NCI-H2196 treated with DMSO at 0.1 percent for 48 hours (cell line): ENCODE measurements at regions not wholly inside any gene's neighbourhood (a gene's known extent, or its start where the extent isn't known, plus 50 kb on each side); places are given as distances from the start of the nearest gene placed in this dataset.
A peak's percentile ranks its signal among the peaks of the same experiment; 100 is the strongest.

Experiments used
- DNase-seq: peaks from one replicate; lab custom pipeline; 2025; ENCODE audit not compliant: unreplicated experiment; lab: John Stamatoyannopoulos, UW

DNA sequence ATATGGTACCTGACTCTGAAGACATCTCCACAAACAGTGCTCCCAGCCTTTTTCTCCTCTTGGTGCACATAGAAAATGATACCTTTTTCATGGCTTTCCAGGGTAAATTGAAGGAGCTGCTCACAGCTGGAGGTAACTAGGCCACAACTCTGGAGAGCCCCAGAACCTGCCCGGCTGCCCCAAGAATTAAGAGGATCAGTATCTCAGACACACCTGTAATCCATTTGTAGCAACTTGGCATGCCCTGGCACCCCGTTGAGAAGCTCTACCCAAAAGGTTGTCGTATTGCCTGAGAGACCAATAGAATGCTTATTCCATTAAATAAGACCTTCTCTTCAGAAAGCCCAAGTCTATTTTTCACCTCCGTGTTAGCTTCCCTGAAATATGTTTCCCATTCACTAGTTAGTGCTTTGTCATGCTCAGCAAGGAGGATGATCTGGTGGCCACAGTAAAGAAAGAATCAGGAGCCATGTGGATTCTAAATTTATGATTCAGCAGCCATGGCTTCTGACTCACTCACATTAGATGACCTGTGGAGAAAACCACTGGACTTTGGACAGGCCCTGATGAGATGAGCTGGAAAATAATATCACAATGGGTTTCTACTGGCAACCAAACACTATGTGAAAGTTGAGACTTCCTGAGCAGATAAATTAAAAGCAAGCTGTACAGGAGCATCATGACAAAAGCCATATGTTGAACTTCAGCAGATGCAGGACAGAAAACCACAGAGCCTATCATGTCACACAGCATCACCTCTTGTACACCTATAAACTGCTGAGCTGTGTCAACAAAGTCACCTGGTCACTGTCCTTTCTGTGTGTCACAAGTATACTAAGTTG, 253.3 kb upstream of the OSR1 start:
- peak; percentile 11 for DNase-seq

GRCh38 chr2:19609266-19609665, 250.8 kb upstream of the OSR1 start:
- DNase-seq: no peak

DNA sequence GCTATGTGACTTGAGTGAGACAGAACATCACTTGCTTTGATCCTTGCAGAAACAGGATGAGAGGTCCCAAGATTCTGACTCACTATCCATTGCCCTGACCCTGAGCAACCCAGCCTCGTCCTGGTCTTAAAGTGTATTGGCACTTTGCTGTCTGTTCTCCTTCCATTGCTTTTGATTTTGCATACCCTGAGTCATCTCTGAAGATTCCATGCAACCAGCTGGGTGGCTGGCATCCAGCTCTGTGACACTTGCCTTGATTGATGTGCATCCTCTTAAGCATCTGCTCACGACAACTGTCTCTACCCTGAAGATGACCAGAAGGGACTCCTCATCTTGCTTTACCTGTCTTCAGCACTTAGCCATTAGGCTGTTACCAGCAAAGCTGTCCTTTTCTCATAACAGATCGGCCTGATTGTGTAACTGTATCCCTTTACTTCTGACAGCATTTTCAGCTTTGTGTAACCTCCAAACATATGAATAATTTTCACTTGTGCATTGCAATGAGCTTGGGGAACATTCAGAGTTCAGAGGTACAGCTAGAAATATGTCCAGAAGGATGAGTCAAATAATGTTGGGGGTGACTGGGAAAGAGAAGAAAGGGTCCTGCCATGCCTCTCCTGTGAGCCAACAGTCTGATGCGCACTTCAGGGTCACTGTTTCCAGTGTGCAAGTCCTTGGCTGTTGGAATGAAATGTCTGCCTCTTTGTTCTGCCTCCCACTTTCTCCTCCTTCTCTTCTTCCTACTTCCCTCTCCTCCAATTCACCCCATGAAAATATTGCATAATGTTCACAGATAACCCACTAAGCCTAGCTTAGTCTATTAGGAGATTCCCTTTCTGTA, 249.7 kb upstream of the OSR1 start:
- DNase-seq: no peak

- DNase-seq: no peak
These were observed 249.0 kb upstream of the OSR1 start for GRCh38 chr2:19607400-19607799.

GRCh38 chr2:19600982-19601381, 242.6 kb upstream of the OSR1 start:
- DNase-seq: no peak

DNA sequence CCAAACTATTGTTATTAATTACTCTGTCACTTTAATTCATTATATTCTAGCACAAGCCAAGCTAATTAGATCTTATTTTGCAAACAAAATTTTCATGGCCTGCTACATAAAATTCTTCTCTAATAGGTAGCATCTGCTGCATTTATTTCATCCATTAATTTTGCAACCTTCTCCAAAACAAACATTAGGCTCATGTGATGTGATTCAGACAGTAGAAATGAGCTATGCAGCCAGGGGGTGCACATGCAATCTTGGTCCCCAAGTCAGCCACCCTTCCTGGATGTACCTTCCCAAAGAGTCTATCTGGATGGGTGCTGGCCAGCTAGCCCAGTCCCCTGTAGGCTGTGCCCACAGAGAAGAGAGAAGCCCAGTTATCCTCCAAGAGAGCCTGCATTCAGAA, 242.1 kb upstream of the OSR1 start:
- no peak for DNase-seq

DNA sequence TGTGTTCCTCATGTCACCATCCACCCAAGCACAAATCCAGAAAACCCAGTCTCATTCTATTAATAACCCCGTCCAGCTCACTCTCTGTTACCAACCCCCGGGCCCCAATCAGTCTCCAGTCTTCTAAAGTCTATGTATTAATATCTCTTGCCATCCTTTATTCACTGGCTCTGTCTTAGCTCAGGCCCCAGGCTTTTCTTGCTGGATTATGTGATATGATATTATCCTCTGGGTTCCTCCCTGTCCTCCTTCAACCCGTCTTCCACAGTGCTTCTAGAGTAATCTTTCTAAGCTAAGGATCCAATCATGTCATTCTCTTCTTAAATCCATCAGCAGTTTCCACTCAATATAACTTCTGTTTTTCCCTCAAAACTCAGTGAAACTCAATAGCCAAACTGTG, 240.5 kb upstream of the OSR1 start:
- no peak for DNase-seq

GRCh38 chr2:19592197-19592596, 233.8 kb upstream of the OSR1 start:
- DNase-seq: no peak

DNA sequence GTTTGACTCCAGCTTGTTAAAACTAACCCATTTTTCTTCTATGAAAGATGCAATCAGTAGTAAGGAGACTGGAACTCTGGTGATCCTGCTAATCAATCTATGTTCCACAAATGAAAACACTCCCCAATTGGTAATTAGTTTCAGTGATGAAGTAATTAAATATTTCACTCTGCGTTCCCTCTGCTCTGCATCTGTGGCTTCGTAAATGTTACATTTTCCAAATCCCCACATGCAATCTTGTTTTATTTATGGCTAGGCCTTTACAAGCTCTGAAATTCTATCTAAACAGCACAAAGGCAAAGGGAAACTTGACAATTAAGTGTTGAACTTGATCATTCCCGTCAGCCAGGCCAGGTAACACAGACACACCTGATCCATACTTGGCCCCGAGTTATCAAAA, 231.4 kb upstream of the OSR1 start:
- no peak for DNase-seq

DNA sequence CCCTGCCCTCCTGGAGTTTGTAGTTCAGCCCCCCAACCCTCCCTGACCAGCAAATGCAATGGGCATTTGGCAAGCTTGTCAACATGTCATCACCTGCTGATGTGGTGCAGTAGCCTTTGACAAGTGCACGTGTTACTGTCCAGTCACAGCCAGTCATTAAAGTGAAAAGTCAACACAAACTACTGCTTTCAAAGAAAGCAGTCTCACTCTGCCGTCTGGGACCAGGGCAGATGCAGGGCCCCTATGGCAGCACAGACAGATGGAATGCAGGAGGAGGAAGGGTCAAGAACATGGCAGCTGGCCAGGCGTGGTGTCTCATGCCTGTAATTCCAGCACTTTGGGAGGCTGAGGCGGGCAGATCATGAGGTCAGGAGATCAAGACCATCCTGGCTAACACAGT, 222.4 kb upstream of the OSR1 start:
- DNase-seq: no peak

DNA sequence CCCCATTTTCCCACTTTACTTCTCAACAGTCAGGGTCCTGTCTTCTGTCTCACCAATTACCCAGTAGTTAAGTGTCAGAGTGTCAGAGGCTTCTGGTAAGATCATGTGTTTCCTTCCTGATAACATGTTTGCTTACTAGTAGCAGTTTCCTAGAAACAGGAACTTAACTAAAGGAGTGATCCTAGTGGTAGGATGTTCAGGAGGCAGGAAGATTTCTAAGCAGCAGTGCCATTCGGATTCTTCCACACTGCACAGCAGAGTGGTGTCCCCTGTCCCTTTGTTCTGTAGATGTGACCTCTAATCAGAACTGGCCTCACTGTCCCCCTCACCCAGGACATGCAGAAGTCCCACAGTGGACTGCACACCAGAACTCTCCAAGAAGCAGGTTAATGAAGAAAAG, 221.8 kb upstream of the OSR1 start:
- no peak for DNase-seq

- DNase-seq: no peak
These were observed 221.0 kb upstream of the OSR1 start for GRCh38 chr2:19579461-19579860.

GRCh38 chr2:19577723-19578122, 219.3 kb upstream of the OSR1 start:
- DNase-seq: no peak

DNA sequence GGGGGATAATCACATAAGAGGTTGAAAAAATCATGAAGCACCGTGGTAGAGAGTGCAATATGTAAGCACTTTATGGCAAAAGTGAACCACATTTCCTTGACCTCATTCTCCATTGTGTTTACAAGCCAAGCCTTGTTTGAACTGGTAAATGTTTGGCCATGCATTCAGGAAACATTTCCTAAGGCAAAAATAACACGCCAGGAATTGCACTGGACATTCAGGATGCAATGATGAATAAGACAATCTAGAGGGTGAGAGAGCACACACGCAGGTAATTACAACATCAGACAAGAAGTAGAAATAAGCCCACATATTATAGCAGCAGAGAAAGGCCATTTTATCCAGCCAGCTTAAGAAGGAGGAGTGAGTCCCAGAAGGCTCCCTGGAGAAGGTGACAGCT, 218.0 kb upstream of the OSR1 start:
- DNase-seq: no peak

DNA sequence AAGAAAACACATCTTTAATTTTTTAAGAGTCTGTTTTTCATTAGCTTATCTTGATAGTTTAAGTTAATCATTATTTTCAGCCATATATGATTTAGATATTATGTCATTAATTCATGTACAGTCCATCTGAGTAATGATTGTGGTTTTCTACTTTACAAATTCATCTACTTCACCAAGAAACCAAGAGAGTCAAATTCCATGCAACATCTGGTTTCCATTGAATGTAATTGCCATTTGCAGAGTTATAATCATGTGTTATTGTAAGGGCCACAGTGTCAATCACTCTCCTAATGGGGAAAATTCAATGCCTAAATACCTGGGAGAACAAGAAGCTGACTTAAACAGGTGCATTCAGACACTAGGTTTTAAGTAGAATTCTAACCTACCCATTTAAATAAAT, 217.2 kb upstream of the OSR1 start:
- DNase-seq: no peak

DNA sequence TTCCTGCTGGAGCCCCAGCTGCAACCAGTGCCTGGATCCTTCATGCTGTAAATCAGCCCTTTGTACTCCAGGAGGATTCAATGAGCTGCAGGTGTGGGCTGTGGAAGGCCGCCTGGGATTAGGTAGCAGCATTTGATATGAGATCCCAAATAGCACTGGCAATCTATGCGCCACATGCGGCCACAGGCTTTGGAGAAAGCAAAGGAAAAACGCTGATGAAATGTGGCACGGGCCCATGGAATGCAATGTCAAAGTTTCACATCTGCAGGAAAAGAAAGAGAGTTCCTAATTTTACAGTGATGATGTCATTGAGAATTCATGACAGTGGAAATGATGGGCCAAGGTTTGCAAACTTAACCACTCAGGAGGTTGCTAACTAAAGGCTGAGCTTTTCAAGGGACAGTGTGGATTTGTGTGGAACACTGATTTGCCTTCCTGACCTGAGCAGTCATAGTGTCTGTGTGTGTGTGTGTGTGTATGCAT, 216.4 kb upstream of the OSR1 start:
- DNase-seq: peak; percentile 33

GRCh38 chr2:19573784-19574183, 215.4 kb upstream of the OSR1 start:
- DNase-seq: no peak

- no peak for DNase-seq
These were observed 213.3 kb upstream of the OSR1 start for GRCh38 chr2:19571773-19572172.

GRCh38 chr2:19569300-19569791, 210.9 kb upstream of the OSR1 start:
- no peak for DNase-seq

GRCh38 chr2:19568809-19569208, 210.4 kb upstream of the OSR1 start:
- no peak for DNase-seq

GRCh38 chr2:19560785-19561184, 202.4 kb upstream of the OSR1 start:
- no peak for DNase-seq
